ENCODE measurements at regions not wholly inside any gene's neighbourhood (a gene's known extent, or its start where the extent isn't known, plus 50 kb on each side); places are given as distances from the start of the nearest gene placed in this dataset.

- Mint-ChIP-seq H3K36me3 (peaks cover 4 to 9% of the 10 kb centered on the region in 2 donors), H3K9me3 (no peaks in the 10 kb centered on the region), H3K27ac (no peak overlapping the region)
- no peak for ATAC-seq
- DNase-seq (ENCODE audit: low spot score in 2 of 2), result no peak
These were observed 150.7 kb upstream of the SFRP2 start for GRCh38 chr4:153939570-153939969.

DNA sequence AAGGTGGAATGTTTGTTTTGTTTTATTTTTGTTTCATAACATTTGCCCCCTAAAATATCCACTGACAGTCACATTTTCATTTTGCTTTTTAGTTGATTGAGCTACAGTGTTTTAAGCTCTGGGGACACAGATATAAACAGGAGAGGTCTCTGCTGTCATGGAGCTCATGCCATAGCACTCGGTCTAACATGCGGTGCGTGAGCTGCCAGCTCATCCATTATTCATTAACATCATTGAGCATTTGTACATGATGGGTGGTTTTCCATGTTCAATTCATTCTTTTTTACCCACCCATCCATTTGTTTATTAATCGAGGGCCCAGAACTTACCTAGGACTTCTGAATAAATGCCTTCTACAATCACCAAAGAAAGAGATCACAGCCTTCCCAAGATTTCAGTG is 150.1 kb upstream of the SFRP2 start:
- no peaks in the 10 kb centered on the region for H3K9me3 Mint-ChIP-seq
- H3K36me3 Mint-ChIP-seq, result peaks cover 3 to 4% of the 10 kb centered on the region in 2 donors
- DNase-seq (ENCODE audit: low spot score in 2 of 2), result no peak
- no peak for ATAC-seq
- H3K27ac Mint-ChIP-seq, result no peak overlapping the region

DNA sequence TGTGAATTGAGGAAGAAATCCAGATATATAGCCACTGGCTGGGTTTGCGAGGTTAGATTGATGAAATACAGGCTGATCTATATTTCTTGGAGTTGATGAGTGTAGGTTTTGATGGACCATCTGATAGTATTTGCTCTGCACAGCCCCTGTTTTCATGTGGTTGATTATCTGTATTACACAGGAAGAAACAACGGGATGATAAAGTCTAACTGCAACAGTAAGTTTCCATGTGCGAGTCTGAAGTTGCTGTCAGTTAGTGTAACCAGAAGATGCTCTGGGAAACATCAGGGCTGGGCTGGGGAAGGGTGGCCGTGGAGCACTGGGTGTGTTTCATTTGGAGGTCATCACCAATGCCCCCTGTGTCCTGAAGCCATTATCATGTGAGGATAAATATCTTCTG is 148.4 kb upstream of the SFRP2 start:
- H3K27ac Mint-ChIP-seq, result no peak overlapping the region
- no peak for DNase-seq (ENCODE audit: low spot score in 2 of 2)

DNA sequence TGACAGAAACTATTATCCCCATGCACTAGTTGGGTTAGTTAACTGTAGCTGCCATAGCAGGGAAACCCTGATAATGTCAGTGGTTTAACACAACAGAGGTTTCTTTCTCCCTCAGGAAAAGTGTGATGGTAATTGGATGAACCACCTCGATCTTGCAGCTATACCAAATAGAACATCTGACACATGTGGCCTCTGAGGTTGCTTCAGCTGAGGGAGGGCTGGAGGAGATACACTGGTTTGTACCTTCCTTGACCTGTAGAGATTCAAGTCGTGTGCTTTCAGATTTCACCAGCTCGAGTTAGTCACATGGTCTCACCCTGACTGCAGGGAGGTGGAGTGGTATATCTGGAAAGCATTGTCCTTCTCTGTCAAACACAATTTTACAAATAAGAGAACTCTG is 147.2 kb upstream of the SFRP2 start:
- DNase-seq (ENCODE audit: low spot score in 2 of 2) (no peak), ATAC-seq (peak in 1 of 2 donors; percentile 28)
- no peak overlapping the region for H3K27ac Mint-ChIP-seq
- H3K36me3 Mint-ChIP-seq, result peaks cover 0 to 4% of the 10 kb centered on the region in 2 donors
- H3K9me3 Mint-ChIP-seq, result no peaks in the 10 kb centered on the region

More for the DNA sequence above, 148.4 kb upstream of the SFRP2 start:
- no peak for ATAC-seq
- H3K9me3 Mint-ChIP-seq, result no peaks in the 10 kb centered on the region
- H3K36me3 Mint-ChIP-seq, result peaks cover 0 to 4% of the 10 kb centered on the region in 2 donors

GRCh38 chr4:153934688-153935017 is 145.8 kb upstream of the SFRP2 start:
- ATAC-seq, result peak in 1 of 2 donors; percentile 32
- no peak for DNase-seq (ENCODE audit: low spot score in 2 of 2)
- Mint-ChIP-seq H3K9me3 (no peaks in the 10 kb centered on the region), H3K36me3 (peaks cover 0 to 4% of the 10 kb centered on the region in 2 donors), H3K27ac (no peak overlapping the region)

- Mint-ChIP-seq H3K27ac (no peak overlapping the region), H3K36me3 (peaks cover 0 to 4% of the 10 kb centered on the region in 2 donors), H3K9me3 (no peaks in the 10 kb centered on the region)
- ATAC-seq, result no peak
- no peak for DNase-seq (ENCODE audit: low spot score in 2 of 2)
These were observed 145.2 kb upstream of the SFRP2 start for GRCh38 chr4:153933915-153934687.

- Mint-ChIP-seq H3K36me3 (peaks cover 0 to 4% of the 10 kb centered on the region in 2 donors), H3K9me3 (no peaks in the 10 kb centered on the region), H3K27ac (no peak overlapping the region)
- ATAC-seq, result no peak
- no peak for DNase-seq (ENCODE audit: low spot score in 2 of 2)
These were observed 142.9 kb upstream of the SFRP2 start for GRCh38 chr4:153931804-153932203.

DNA sequence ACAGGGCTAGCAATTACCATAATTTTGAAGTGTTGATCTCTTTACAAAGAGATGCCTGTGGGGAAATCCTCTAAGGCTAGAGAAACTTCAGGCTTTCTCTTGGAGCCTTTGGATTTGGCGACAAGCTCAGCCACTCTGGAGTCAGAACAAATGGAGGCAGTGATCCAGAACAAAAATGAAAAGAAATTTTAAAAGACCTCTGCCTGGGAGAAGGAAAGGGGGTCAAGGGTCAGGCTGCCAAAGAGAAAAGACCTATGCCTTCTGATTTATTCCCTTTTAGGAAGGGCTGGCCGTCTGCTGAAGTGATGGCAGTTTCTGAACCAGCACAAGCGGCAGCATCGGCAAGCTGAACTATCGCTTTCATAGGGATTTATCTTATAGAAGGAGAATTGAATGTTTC is 140.8 kb upstream of the SFRP2 start:
- Mint-ChIP-seq H3K36me3 (no peaks in the 10 kb centered on the region), H3K9me3 (no peaks in the 10 kb centered on the region), H3K27ac (no peak overlapping the region)
- DNase-seq (ENCODE audit: low spot score in 2 of 2), result no peak
- no peak for ATAC-seq

DNA sequence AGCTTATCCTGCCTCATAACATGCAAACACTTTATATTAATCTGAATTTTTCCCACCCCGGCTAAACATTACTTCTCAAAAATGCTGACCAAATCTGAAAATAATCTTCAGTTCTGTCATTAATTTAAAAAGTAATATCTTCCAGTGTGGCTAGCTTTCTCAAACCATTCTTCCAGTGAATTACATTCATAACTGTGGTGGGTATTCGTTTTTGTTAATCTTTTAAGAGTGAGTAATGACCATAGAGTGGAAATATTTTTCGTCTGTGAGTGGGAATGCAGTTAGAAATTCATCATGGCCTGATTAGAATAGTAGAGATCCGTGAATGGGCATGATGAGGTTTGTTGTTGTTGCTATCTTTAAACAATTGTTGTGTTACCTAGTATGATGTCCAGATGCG is 138.6 kb upstream of the SFRP2 start:
- no peaks in the 10 kb centered on the region for H3K36me3 Mint-ChIP-seq
- DNase-seq (ENCODE audit: low spot score in 2 of 2) (no peak), ATAC-seq (no peak)
- no peak overlapping the region for H3K27ac Mint-ChIP-seq
- H3K9me3 Mint-ChIP-seq, result no peaks in the 10 kb centered on the region

DNA sequence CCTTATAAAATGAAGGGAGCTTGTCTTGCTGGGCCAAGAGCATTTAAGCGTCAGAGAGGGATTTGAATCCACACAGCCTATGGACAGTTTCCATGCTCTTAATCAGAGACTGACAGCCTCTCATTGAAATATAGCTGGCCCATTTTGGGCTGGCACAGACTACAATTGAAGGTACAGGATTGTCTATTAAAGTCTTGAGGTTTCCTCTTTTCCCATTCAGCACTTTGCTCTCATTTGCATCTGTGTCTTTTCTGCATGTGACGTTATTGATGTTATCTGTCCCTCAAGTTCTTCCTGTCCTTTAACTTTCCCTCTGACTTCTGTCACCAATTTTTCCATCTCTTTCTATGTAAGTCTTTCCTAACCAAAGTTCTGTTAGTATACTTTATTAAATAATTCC is 133.3 kb upstream of the SFRP2 start:
- ATAC-seq, result peak in 1 of 2 donors; percentile 36
- Mint-ChIP-seq H3K36me3 (no peaks in the 10 kb centered on the region), H3K27ac (no peak overlapping the region), H3K9me3 (no peaks in the 10 kb centered on the region)
- no peak for DNase-seq (ENCODE audit: low spot score in 2 of 2)

DNA sequence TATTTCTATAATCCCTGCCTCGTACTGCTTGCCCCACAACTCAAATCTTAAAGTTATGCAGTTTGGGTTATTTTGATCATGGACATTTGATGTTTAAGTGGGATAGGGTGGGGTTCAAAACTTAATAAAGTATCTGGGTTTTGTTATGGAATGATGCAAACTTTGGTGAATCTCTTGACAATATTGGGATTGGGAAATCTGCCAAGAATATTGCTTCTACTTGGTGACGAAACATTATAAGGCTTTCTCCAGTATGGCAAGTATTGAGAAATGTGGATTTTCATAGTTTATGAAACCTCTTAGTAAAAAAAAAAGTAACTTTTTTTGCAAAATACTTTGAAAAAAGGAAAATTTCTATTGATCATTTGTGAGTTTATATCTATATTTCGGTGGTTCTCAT is 130.8 kb upstream of the SFRP2 start:
- Mint-ChIP-seq H3K36me3 (no peaks in the 10 kb centered on the region), H3K27ac (no peak overlapping the region), H3K9me3 (no peaks in the 10 kb centered on the region)
- no peak for ATAC-seq
- no peak for DNase-seq (ENCODE audit: low spot score in 2 of 2)

DNA sequence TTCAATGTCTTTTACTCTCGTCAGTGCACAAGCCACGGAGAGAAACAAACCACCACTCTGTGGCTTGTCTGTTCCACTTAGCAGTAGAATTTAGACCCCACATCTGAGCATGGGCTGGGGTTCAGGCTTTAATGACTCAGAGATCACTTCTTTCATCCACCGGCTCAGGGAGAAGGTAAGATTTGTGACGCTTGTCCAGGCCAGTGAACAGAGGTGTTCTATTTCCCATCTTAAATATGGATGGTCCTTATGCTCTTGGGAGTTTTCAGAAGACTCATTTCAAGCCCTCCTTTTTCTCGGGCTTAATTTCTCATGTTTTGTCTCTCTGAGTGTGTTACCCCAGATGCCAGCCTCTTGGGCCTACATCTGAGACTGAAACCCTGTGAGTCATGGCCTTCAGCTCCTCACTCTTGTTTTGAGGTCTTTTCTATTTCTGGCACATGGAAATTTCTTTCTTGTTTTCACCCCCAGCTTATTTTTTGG is 127.4 kb upstream of the SFRP2 start:
- Mint-ChIP-seq H3K27ac (peak overlapping the region; percentile 81 to 84), H3K9me3 (peaks cover 0 to 4% of the 10 kb centered on the region in 2 donors), H3K36me3 (peaks cover 0 to 5% of the 10 kb centered on the region in 2 donors)
- ATAC-seq, result peak; percentile 94 to 97
- DNase-seq (ENCODE audit: low spot score in 2 of 2), result peak; percentile 57 to 74

GRCh38 chr4:153912301-153912700 is 123.4 kb upstream of the SFRP2 start:
- DNase-seq (ENCODE audit: low spot score in 2 of 2) (no peak), ATAC-seq (no peak)
- H3K36me3 Mint-ChIP-seq, result peaks cover 0 to 5% of the 10 kb centered on the region in 2 donors
- no peak overlapping the region for H3K27ac Mint-ChIP-seq
- H3K9me3 Mint-ChIP-seq, result peaks cover 0 to 4% of the 10 kb centered on the region in 2 donors

GRCh38 chr4:153909672-153910071 is 120.8 kb upstream of the SFRP2 start:
- Mint-ChIP-seq H3K36me3 (peaks cover 0 to 5% of the 10 kb centered on the region in 2 donors), H3K27ac (no peak overlapping the region), H3K9me3 (peaks cover 0 to 12% of the 10 kb centered on the region in 2 donors)
- ATAC-seq (no peak), DNase-seq (ENCODE audit: low spot score in 2 of 2) (no peak)

DNA sequence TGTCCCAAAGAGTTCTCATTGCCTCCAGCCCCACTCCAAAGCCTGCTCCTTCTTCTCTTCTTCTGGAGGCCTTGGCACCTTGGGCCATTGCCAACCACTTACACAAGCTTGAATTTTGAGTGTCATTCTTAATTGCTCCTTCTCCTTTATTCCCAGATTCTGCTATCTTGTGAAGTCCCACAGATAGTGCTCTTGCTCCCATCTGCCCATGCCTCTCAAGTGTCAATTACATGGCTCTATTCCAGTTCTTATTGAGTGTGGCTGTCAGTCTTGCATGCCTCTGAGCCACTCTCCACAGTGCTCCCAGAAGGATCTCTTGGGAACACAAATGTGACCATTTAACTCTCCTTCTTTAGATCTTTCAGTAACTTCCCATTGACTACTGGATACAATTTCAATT is 117.3 kb upstream of the SFRP2 start:
- peaks cover 0 to 8% of the 10 kb centered on the region in 2 donors for H3K9me3 Mint-ChIP-seq
- H3K36me3 Mint-ChIP-seq, result no peaks in the 10 kb centered on the region
- no peak overlapping the region for H3K27ac Mint-ChIP-seq
- ATAC-seq (no peak), DNase-seq (ENCODE audit: low spot score in 2 of 2) (no peak)

GRCh38 chr4:153905231-153905630 is 116.3 kb upstream of the SFRP2 start:
- Mint-ChIP-seq H3K9me3 (peaks cover 0 to 8% of the 10 kb centered on the region in 2 donors), H3K36me3 (no peaks in the 10 kb centered on the region), H3K27ac (no peak overlapping the region)
- no peak for DNase-seq (ENCODE audit: low spot score in 2 of 2)
- ATAC-seq, result no peak

DNA sequence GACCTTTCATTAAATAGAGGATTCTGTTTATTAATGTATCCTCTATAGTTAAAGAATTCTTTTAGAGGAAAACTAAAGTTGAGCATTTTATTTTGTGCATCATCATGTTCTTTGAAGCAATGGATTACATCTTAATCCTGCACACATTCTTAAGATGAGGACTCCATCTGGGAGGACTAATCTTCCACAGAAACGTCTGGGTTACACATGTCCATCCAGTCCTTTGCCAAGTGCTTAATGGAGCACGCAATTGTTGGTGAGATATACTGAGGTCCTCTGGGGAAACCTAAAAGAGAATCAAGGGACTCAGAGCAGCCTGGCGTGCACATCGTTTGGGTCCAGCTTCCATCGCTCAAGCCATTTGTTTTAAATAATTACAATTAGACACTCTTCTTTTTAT is 115.1 kb upstream of the SFRP2 start:
- Mint-ChIP-seq H3K9me3 (peaks cover 0 to 8% of the 10 kb centered on the region in 2 donors), H3K27ac (no peak overlapping the region), H3K36me3 (no peaks in the 10 kb centered on the region)
- ATAC-seq (no peak), DNase-seq (ENCODE audit: low spot score in 2 of 2) (no peak)

- peaks cover 0 to 7% of the 10 kb centered on the region in 2 donors for H3K9me3 Mint-ChIP-seq
- H3K27ac Mint-ChIP-seq, result no peak overlapping the region
- no peak for DNase-seq (ENCODE audit: low spot score in 2 of 2)
- ATAC-seq, result no peak
- no peaks in the 10 kb centered on the region for H3K36me3 Mint-ChIP-seq
These were observed 112.3 kb upstream of the SFRP2 start for GRCh38 chr4:153901220-153901619.
